GM21786 (cell line): ENCODE measurements at regions not wholly inside any gene's neighbourhood (a gene's known extent, or its start where the extent isn't known, plus 50 kb on each side); places are given as distances from the start of the nearest gene placed in this dataset.

Experiments
- ATAC-seq: cut with Tn5 transposase; IDR thresholded peaks from one replicate; pipeline ENCODE4 v1.9.1; 2021; ENCODE audit not compliant: unreplicated experiment

DNA sequence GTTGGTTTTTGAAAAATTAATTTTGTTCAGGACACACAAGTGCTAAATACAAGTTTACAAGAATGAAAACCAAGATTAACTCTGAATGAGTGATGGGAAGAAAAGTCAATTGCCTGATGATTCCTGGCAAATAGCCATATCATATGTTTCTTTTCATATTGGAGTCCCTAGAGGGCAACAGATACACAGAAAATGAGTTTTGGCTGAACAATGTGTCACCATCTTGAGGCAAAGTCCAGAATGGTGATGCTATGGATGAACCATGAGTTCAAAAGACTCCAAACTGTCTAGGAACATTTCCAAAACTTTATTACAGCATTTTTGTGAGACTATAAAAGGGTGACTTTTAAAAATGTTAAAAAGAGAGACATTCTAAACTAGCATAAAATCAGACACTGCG is 382.9 kb downstream of the TMEM161B start:
- no peak for ATAC-seq

DNA sequence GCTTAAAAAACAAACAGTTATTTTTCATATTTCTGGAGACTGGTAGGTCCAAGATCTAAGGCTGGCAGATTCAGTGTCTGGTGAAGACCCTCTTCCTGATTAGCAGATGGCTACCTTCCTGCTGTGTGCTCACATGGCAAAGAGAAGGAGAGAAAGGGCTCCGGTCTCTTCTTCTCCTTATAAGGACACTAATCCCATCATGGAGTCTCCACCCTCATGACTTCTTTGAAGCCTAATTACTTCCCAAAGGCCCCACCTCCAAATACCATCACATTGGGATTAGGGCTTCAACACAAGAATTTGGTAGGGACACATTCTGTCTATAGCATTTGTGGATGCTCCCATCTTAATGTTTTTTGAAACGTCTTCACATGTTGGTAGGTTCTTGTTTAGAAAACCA is 391.1 kb downstream of the TMEM161B start:
- no peak for ATAC-seq

DNA sequence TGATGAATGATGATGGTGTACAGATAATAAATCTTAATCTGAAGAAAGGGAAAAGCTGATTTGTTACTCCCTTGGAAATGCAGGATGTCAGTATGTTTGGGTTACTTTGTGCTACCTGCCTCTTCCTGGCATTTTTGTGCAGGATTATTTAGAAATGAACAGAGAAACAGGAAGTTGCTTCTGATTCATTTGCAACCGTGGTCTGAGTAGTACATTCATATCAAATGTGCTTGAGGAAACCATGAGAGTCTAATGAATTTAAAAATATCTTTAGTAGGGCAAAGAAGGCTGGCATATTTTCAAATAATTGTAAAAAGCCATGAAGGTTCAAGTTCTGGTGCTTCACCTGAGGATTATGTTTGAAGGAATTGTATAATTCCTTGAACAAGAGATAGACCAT is 391.6 kb downstream of the TMEM161B start:
- ATAC-seq: no peak

DNA sequence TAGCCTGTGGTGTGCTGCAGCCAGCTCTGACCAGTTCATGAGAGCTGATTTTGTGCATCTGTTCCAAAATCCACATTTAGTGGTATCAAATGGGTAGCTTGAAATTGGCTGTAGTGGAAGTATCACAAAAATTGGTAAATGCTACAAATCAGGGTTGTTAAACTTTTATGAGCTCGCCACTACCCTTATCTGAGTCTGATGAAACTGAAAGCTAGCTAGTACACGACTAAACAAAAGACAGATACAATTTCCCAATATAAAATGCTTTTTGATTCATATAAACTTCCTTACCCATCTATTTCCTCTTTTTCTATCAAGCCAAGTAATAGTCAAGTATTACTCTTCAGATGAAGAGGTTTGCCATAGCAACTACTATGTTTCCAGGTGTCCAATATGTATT is 392.0 kb downstream of the TMEM161B start:
- ATAC-seq: no peak

DNA sequence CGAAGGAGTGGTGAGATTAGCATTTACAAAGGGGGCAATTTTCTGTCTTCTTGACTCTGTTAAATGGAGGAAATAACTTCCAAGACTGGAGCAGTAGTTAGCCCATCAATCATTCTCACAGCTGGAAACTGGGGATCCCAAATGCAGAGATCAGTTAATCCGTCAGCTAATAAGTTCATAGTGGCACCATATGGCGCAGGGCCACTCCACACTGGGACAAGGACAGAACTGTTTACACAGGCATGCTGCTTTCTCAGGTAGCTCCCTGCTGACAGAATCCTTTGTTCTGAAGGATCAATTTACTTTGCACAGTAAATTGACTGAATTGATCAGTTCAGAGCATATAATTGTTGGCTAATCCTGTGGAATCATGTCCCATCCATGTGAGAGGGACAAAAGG is 395.7 kb downstream of the TMEM161B start:
- ATAC-seq: no peak

DNA sequence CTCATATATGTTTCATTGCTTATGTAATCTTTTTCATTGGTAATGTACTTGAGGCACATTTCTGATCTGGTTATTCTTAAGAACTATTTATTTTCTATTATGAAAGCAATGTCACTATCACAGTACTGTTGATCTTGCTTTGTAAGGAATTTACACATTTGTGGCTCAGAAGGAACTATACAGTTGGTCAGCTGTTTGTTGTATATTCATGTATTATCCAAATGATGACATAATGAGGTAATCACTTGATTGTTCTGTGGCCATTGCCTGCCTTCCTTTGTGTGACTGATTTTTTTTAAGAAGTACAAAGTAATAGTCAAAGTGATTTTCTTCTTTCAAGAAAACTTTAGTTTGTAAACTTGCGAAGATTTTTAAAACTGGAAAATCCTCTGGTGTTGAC is 399.9 kb downstream of the TMEM161B start:
- ATAC-seq: no peak

DNA sequence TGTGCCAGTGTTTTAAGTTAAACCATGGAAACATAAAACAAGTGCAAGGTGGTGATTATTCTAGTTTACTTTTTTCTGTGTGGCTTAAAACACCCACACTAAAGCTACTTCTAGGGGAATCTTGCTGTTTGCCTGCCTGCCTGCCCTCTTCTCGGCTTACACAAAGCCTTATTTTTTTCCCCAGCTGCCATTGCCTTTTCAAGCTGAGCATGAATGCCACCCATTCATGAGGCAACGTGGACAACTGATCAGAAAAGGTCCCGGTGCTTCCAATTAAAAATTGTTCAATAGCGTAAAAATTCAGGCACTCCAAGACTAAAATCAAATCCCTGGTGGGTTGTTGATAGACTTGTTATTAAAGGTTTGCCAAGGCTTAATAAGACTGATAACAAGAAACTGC is 401.4 kb downstream of the TMEM161B start:
- no peak for ATAC-seq

DNA sequence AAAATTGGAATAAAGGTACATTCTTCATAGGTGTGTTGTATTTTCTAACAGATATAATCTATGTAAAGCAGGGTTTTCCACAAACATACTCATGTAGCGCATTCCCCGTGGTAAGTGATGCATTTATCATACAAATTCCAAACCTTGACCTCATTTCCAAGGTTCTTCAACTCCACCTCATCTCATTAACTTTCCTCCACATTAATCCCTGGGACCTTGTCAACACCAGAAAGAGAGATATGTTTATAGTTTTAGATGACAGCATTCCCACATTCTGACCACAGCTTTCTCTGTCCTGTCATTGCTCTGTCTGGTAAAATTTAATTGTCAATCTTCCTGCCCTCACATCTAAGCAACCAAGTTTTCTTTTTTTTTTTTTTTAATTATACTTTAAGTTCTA is 415.1 kb downstream of the TMEM161B start:
- no peak for ATAC-seq

DNA sequence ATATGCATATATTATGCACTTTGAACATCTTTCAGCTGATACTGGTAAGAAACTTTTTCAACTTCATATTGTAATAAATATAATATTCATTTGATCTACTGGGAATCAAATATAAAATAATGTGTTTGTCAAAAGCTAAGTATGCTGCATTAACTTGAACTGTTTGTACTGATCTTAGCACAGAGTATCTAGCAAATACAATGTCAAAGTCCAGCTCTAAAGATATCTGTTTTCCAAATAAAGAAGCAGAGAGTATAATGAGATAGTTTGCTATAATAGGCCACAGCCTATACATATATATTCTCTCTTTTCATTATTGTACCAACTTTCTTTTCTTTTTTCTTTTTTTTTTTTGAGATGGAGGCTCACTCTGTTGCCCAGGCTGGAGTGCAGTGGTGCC is 417.0 kb downstream of the TMEM161B start:
- no peak for ATAC-seq

DNA sequence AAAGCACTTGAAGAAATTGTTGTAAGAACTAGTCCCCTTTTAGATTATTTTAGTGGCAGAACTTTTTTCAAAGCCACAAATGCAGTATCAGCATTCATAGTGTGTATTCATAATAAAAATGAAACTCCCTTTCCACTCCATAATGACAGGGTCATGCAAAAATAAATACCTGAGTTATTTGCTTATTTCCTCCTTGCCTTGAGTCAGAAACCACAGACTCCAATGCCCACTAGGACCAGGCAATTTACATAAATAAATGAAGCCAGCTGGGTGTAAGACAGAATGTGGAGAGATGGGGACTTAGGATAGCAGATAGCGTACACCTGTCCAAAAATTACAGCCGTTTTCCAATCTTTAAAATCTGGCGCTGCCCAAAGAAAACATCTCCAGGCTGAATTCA is 417.8 kb downstream of the TMEM161B start:
- no peak for ATAC-seq

DNA sequence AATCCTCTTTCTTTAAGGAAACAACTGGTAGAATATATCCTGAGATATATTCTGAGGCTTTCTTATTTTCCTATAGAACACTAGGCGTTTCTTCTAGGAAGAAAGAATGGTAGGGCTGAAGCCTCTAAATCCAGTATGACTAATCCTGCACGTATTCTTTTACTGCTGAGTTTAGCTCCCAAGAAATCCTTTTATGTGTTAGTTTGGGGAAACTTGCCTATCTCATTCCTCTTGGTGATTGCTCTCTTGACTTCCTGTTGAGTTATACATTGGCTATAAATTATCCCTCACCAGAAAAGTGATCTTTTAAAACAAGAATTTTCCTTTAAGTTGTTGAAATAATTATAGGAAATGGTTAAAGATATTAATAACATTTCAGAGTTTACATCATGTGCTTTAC is 422.9 kb downstream of the TMEM161B start:
- no peak for ATAC-seq

DNA sequence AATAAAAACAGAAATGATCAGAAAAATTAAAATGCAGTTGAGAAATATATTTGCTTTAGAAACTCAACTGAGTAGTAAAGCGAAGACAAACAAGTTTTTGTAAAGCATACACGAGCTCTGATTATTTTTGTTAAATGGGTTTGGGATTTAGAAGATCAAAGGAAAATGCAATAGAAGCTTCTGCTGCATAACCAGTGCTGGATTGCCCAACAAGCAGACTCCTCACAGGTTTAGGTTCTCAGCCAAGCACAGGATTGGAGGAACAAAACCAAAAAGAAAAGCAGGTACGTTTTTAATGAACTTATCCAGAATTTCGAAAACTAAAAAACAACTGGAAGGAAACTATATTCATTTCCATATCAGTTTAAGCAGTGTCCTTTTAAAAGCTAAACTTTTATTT is 423.8 kb downstream of the TMEM161B start:
- no peak for ATAC-seq

DNA sequence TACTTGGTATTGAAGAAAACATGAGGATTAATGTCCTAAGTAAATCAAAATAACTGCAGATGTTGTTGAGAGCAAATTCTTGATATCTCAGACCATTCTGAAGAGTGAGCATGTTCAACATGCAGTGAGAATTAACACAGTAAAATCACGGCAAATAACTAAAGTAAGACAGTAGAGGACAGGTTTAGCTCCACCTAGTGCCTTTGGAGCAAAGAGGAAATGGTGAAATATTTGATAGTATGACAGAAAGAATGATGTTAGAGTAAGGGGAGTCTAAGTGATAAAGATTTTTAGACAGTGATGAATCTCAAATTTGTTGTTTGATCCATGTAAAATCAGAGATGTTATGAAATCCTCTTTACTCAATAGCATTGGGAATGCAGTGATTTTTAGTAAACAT is 424.2 kb downstream of the TMEM161B start:
- ATAC-seq: no peak

DNA sequence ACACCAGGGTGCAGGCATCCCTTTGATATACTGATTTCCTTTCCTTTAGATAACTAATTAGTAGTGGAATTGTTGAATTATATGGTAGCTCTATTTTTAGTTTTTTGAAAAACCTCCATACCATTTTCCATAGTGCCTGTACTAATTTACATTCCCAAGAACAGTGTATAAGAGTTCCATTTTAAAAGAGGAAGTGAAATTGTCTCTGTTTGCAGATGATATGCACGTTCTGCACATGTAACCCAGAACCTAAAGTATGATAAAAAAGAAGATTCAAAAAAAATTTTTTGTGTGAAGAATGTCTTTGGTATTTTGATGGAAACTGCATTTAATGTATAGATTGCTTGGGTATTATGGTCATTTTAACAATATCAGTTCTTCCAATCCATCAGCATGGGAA is 424.0 kb upstream of the CCNH start:
- ATAC-seq: peak; percentile 68

DNA sequence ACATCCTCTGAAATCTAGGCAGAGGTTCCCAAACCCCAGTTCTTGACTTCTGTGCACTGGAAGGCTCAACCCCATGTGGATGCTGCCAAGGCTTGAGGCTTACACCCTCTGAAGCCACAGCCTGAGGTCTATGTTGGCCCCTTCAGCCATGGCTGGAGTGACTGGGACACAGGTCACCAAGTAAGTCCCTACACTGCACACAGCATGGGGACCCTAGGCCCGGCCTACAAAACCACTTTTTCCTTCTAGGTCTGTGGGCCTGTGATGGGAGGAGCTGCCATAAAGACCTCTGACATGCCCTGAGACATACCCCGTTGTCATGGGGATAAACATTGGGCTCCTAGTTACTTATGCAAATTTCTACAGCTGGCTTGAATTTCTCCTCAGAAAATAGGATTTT is 418.8 kb upstream of the CCNH start:
- no peak for ATAC-seq

DNA sequence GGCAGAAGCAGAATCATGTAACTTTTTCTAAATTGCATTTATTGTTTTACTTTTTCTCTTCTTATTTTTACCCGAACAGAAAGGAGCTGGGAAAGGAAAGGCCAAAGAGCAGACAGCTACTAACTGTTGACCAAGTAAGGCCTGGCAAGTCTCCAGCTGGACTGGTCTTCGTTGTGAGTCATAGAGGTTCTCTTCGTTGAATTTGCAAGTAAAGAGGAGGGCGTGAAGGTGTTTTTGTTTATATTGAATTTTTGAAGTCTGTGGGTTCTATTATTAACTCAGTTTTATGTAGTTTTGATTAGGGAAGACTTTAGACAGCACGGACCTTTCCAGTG is 416.5 kb upstream of the CCNH start:
- ATAC-seq: no peak

DNA sequence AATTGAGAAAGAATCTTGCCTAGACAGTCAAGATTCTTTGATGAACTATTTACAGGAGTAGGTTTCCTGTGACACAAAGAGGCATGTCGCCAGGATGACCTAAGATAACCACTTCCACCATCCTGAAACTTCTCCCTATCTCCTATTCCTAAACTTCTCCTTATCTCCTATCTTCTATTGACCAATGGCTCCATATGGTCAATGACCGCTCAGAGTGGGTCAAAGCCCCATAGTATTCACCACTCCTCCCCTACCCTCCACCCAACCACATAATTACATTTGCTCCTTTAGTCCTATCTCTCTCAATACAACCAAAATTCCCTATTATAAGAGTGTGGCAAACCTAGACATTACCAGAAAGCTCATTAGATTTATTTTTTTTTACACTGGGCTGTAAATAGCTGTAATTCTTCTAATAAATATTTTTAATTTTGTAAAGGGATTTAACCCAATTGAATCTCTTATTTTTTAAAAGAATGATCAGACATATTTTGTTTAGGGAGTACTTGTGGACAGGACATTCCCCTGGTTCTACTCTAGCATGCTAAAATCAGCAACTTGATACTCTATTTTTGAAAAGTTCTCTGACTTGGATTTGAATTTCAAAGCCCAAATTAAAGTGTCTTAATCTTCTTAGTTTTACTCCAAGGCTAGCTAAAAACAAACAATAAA is 416.0 kb upstream of the CCNH start:
- no peak for ATAC-seq

DNA sequence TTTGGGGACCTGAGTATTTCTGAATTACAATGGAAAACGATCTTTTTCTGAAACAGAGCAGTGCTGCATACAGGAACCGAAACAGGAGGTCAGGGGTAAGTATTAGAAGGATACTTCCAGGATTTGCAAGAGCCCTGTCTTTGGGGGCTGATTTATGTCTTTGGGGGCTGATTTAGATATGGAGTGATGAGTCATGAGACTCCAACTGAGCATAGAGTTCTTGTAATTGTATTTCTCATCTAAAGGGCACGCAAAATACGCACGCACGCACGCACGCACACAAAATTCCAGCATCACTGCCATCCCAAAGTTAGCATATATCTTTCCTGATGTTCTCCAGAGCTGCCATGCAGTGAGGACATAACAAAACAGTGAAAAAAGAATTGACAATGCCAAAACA is 414.8 kb upstream of the CCNH start:
- no peak for ATAC-seq

DNA sequence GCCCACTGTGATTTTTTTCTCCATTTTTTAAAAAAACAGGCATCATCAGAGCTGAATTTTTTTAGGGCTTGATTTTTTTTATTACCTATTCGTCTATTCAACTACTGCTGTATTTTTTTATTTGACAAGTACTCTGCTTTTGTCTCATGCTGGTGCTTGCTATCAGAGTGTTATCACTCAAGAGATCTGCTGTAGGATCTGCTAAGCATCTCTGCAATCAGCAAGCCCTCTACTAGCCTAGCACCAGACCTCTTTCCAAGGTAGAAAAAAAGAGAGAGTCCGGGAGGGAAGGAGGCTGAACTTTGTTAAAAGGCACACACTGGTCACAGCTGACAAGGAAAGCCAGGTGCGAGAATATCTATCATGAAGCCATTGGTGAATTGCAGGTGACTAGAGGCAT is 413.8 kb upstream of the CCNH start:
- ATAC-seq: no peak

DNA sequence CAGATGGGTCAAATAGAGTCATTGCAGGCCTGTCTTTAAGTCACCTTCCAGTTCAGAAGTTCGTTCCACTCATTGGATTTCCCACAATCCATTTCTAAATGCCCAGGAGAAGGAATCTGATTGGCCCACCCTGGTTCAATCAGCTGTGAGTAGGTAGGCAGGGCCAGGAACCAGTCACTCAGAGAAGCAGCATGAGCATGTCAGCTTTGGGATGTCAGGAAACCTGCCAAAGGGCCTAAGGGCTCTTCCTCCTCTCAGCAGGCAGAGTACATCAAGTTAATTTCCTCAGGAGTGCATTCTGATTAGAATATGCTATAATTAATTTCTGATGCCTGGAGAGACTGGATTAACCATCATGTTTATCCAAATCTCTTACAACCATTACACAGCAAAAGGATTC is 412.9 kb upstream of the CCNH start:
- ATAC-seq: no peak

DNA sequence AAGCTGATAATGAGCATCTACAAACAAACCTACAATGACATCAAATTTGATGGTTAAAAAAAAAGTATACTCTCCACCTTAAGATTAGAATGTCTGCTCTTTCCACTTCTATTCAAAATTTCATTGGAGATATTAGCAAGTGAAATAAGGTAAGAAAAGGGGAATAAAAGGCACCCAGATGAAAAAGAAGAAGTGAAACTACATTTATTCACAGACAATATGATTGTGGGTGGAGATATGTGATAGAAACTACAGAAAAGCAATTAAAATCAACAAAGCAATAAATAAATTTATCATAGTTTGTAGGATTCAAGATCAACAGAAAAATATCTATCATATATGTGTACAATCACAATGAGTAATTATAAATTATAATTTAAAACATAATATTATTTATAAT is 395.1 kb upstream of the CCNH start:
- no peak for ATAC-seq

DNA sequence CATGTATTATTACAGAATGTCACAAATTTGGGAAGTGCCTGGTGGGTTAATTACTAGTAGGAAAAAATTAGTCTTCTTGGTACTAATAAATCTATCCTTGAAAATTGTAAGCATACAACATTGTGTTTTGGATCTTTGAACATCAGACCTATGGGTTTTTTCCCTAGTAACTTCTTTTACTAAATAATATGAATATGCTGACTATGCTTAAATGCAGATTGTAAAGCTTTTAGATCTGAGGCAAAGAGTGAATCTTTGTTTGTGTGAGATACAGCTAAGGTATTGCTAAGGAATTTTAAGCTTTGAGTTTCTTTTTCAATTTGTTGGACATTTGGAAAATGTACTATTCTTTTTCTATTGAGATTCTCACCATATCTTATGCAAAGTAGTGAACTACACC is 390.6 kb upstream of the CCNH start:
- no peak for ATAC-seq

DNA sequence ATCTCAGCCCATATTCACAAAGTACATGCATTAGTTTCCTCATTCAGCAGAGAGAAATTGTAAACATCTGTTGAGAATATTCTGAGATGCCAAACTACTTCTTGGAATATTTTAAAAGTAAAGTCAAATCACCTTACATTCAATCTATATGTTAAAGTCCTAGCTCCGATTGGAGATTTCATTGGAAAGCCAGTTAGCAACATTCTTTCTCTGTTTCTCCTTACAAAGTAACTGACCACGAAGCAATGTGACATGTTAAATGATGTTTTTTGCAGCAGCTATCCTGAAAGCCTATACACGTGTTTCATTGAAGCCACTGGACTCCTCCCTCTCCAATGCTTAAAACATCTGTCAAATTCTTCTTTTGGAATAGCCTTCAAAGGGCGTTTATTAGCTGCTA is 379.1 kb upstream of the CCNH start:
- ATAC-seq: no peak

DNA sequence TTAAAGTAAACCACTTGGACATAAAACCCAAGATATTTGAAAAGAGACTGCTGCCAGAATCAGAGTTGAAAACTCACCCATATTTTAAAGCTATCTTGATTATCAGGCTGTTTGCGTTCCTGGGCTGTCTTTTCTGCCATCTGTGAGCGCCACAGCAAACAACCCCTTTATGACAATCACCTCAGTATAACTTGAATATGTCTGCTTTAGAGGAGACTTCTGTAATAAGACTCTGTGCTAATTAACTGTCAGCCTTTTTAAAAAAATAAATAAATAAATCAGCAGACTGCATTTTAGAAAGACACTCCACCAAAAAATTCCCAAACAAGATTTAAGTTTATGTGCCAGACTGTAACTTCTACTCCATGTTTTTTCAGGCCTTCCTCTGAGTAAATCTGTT is 375.7 kb upstream of the CCNH start:
- ATAC-seq: no peak
